Upper lobe of right lung (tissue), 1 donor: ENCODE measurements at regions not wholly inside any gene's neighbourhood (a gene's known extent, or its start where the extent isn't known, plus 50 kb on each side); places are given as distances from the start of the nearest gene placed in this dataset.

Experiments
- ATAC-seq: fragments of 200-7000 bp; cut with Tn5 transposase; one replicate; pipeline ENCODE4 v1.9.1; 2020; ENCODE audit warnings: mild to moderate bottlenecking, moderate library complexity
- DNase-seq: peaks from one replicate; pipeline ENCODE4 v3.0.0-alpha.2; 2020
- H3K27ac ChIP-seq: fragments of 200-600 bp; one replicate; pipeline ENCODE4 v1.8.0; 2022
- H3K27me3 ChIP-seq: fragments of 200-600 bp; one replicate; pipeline ENCODE4 v1.8.0; 2022; ENCODE audit warnings: mild to moderate bottlenecking
- H3K36me3 ChIP-seq: fragments of 200-600 bp; one replicate; pipeline ENCODE4 v1.8.0; 2022
- H3K4me1 ChIP-seq: fragments of 200-600 bp; one replicate; pipeline ENCODE4 v1.8.0; 2022
- H3K4me3 ChIP-seq: fragments of 200-600 bp; one replicate; pipeline ENCODE4 v1.8.0; 2022; ENCODE audit warnings: mild to moderate bottlenecking
- H3K9me3 ChIP-seq: fragments of 200-600 bp; one replicate; pipeline ENCODE4 v1.8.0; 2022
- CTCF ChIP-seq: fragments of 200-600 bp; IDR thresholded peaks from one replicate; pipeline ENCODE4 v1.8.0; 2022; ENCODE audit warnings: antibody characterized with exemption
- intact Hi-C: fragments of 100-400 bp; cut with DNase I; formaldehyde crosslinking; loops from one replicate; pipeline ENCODE4 v1.11.0; 2022
- donor health status: DM: no; HTN: yes; CAD: no; lungs with severe emphysema.

- DNase-seq: no peak
- no peak overlapping the region for H3K27ac ChIP-seq
- H3K4me3 ChIP-seq: no peak overlapping the region
- no peaks in the 10 kb centered on the region for H3K9me3 ChIP-seq
- no peak for ATAC-seq
- intact Hi-C loops: no loop called here
- no peaks in the 10 kb centered on the region for H3K36me3 ChIP-seq
- no peaks in the 10 kb centered on the region for H3K27me3 ChIP-seq
- no peaks in the 10 kb centered on the region for H3K4me1 ChIP-seq
- no peak for TF ChIP-seq CTCF
These were observed 693.9 kb upstream of the ID2 start for GRCh38 chr2:7987992-7988391.

DNA sequence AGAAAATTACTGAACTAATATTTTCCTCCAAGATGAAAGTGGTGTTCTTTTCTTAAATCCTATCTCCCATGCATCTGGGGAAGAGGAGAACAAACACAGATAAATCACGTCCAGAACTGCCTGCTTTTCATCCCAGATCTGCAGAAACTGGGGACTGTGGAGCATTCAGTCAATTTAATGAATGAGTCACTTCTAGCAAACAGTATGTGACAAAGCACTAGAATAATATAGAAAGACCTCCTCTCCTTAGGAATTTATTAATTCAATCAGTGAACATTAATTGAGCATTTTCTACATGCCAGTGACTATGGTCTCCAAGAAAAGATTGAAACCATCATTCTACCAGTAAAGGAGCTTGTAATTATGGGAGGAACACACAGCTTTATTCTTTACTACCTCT, 693.4 kb upstream of the ID2 start:
- no peak for TF ChIP-seq CTCF
- Histone ChIP-seq H3K27me3 (no peaks in the 10 kb centered on the region), H3K4me3 (no peak overlapping the region), H3K27ac (no peak overlapping the region), H3K4me1 (no peaks in the 10 kb centered on the region), H3K9me3 (no peaks in the 10 kb centered on the region), H3K36me3 (no peaks in the 10 kb centered on the region)
- DNase-seq (no peak), ATAC-seq (no peak)
- intact Hi-C loops: no loop called here

GRCh38 chr2:7989823-7990222, 692.0 kb upstream of the ID2 start:
- H3K36me3 ChIP-seq: no peaks in the 10 kb centered on the region
- intact Hi-C loops: no loop called here
- H3K4me3 ChIP-seq: no peak overlapping the region
- no peak for ATAC-seq
- no peaks in the 10 kb centered on the region for H3K4me1 ChIP-seq
- no peaks in the 10 kb centered on the region for H3K9me3 ChIP-seq
- no peak for TF ChIP-seq CTCF
- H3K27me3 ChIP-seq: no peaks in the 10 kb centered on the region
- H3K27ac ChIP-seq: no peak overlapping the region
- no peak for DNase-seq

DNA sequence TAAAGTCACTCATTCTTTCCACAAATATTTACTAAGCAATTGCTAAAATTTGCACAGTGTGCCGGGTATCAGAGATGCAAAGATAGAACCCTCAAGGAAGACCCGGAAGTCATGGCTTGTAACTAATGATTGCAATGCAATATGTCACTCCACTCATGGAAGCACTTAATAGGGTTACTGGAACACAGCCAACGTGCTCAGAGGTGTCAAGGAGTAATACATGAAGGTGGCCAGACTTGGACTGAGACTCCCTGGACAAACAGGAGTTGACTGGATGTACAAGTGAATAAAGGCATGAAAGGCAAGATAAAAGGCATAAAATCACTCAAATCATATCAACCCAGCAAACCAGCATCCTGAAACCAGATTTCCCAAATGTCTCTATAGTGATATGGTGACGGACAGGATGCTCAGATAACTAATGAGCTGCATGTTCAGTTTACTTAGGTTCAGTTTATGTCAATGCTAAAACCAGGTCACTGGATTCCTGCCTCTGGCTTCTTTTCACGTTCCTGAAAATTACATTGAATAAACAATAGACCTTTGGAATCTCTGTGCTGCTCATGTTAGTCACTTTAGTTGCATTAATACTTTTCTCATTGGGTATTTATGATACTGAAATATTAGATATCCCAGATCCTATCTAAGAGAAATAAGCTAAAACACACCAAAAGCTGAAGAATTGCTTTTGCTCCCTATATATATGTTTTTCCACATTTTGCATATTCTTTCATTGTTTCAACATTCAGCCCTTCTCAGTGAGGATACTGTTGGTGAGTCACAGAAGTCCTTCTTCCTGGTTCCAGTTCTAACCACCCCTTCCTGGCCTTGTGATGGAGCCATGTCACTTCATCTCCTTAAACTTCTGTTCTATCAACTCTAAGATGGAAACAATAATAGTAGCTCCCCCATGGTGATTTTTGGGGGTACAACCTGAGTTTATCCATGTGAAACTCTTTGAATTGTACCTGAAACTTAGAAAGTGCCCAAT, 688.9 kb upstream of the ID2 start:
- H3K36me3 ChIP-seq: no peaks in the 10 kb centered on the region
- ATAC-seq: no peak
- no peak for TF ChIP-seq CTCF

DNA sequence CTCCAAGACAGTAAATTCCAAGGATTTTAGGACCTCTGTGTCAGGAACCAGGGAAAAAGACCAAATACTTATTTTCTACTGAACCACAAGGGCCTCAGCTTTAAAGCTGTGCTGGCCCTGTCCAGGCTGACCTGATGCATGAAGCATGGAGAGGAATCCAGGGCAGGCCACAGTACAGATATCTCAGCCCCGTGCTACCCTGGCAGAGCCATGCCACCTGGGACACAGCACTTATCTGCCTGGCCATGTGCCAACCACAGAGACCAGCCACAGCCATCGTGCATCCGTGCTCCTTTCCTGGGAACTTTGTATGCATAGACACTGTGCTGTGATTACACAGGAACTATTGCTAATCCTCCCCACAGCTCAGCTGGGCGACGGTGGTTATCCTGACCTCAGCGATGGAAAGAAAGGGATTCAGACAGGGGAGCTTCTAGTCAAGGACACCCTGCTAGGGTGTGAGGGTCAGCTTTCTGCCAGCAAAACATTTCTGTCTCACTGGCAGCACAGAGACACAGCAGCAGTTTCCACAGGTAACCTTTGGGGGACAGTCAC, 687.4 kb upstream of the ID2 start:
- ATAC-seq: peak; percentile 26
- Histone ChIP-seq H3K9me3 (no peaks in the 10 kb centered on the region), H3K4me3 (no peak overlapping the region), H3K36me3 (no peaks in the 10 kb centered on the region), H3K27ac (no peak overlapping the region), H3K4me1 (no peaks in the 10 kb centered on the region), H3K27me3 (no peaks in the 10 kb centered on the region)
- no peak for TF ChIP-seq CTCF
- DNase-seq: no peak
- intact Hi-C loops: no loop called here

More for the DNA sequence above, 688.9 kb upstream of the ID2 start:
- Histone ChIP-seq H3K27me3 (no peaks in the 10 kb centered on the region), H3K27ac (no peak overlapping the region), H3K9me3 (no peaks in the 10 kb centered on the region), H3K4me3 (no peak overlapping the region), H3K4me1 (no peaks in the 10 kb centered on the region)
- no peak for DNase-seq
- intact Hi-C loops: no loop called here
